Stomach (tissue), 4 donors: ENCODE measurements at regions not wholly inside any gene's neighbourhood (a gene's known extent, or its start where the extent isn't known, plus 50 kb on each side); places are given as distances from the start of the nearest gene placed in this dataset.

Experiments used
- CTCF ChIP-seq, 7 experiments: fragments of 450-650 bp in 4 of 7; fragments of 200-600 bp in 3 of 7; sonication (generic) in 3 of 7; IDR thresholded peaks; one replicate each; pipeline ENCODE4 v1.5.1; 2016 to 2019; ENCODE audit warnings: antibody characterized with exemption in 7 of 7, control low read depth in 2 of 7, mild to moderate bottlenecking in 1 of 7
- POLR2A ChIP-seq, 4 donors: fragments of 450-650 bp; IDR thresholded peaks; one replicate each; pipeline ENCODE4 v1.6.1; 2016; ENCODE audit warnings: antibody characterized with exemption in 4 of 4, control low read depth in 2 of 4, mild to moderate bottlenecking in 1 of 4, moderate library complexity in 1 of 4
- POLR2AphosphoS5 ChIP-seq, 3 donors: sonication (generic); formaldehyde crosslinking; IDR thresholded peaks; one replicate each; pipeline ENCODE4 v1.6.1; 2016; ENCODE audit warnings: antibody characterized with exemption in 3 of 3

- no peak for TF ChIP-seq CTCF (IDR thresholded peaks at IDR 0.05)
- TF ChIP-seq POLR2AphosphoS5 (IDR thresholded peaks at IDR 0.05): no peak
- TF ChIP-seq POLR2A (IDR thresholded peaks at IDR 0.05): no peak
These were observed 1290.2 kb upstream of the WWC1 start for GRCh38 chr5:167001246-167001645.
